ENCODE measurements at regions not wholly inside any gene's neighbourhood (a gene's known extent, or its start where the extent isn't known, plus 50 kb on each side); places are given as distances from the start of the nearest gene placed in this dataset.

GRCh38 chr20:18988701-18989100 lies 175.1 kb downstream of the SCP2D1 start:
- TF ChIP-seq EZH2 (IDR thresholded peaks at IDR 0.05) (no peak), POLR2AphosphoS5 (IDR thresholded peaks at IDR 0.05; ENCODE audit: borderline replicate concordance, low read depth, low read length) (no peak), FOXP2 (optimal IDR thresholded peaks at IDR 0.05; ENCODE audit: control extremely low read depth, extremely low read length, insufficient read depth) (no peak)
